NB4 (cell line): ENCODE measurements at regions not wholly inside any gene's neighbourhood (a gene's known extent, or its start where the extent isn't known, plus 50 kb on each side); places are given as distances from the start of the nearest gene placed in this dataset.
"Not testable (repeated sequence)": the region's sequence is repeated elsewhere in the genome, so short reads cannot be mapped to it uniquely, and the experiment has no call there.

Source experiments
- POLR2A ChIP-seq: IDR thresholded peaks from 2 replicates; pipeline ENCODE4 v1.6.1; 2011; ENCODE audit warnings: mild to moderate bottlenecking; ENCODE audit not compliant: insufficient read length; ENCODE audit errors: extremely low read depth
- TF ChIP-seq, protein P1 (sequence below): IDR thresholded peaks from one replicate; pipeline ENCODE4 v1.5.1; 2012; ENCODE audit warnings: low read depth, low read length
- TF ChIP-seq, protein P2 (sequence below): IDR thresholded peaks from 2 replicates; pipeline ENCODE4 v1.6.1; 2011; ENCODE audit warnings: low read depth, low read length

DNA sequence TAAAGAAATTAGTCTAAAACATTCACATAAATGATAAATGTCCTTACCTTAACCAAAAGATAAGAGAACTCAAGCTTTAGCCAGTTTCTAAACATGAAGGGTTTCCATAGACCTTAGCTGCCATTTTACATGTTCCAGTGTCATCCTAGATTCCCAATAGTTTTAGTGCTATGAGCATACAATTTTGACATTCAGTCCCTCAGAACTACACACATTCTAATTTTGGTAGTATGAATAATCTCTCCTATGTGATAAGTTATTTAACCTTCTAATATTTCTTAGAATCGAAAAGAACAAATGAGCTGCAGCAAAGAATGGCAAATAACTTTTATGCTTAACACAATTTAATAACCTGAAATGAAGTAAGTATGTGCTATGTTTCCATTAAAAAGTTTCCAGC is 338.5 kb downstream of the TYW1 start:
- TF ChIP-seq, protein P1, sequence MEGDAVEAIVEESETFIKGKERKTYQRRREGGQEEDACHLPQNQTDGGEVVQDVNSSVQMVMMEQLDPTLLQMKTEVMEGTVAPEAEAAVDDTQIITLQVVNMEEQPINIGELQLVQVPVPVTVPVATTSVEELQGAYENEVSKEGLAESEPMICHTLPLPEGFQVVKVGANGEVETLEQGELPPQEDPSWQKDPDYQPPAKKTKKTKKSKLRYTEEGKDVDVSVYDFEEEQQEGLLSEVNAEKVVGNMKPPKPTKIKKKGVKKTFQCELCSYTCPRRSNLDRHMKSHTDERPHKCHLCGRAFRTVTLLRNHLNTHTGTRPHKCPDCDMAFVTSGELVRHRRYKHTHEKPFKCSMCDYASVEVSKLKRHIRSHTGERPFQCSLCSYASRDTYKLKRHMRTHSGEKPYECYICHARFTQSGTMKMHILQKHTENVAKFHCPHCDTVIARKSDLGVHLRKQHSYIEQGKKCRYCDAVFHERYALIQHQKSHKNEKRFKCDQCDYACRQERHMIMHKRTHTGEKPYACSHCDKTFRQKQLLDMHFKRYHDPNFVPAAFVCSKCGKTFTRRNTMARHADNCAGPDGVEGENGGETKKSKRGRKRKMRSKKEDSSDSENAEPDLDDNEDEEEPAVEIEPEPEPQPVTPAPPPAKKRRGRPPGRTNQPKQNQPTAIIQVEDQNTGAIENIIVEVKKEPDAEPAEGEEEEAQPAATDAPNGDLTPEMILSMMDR = not testable (repeated sequence)
- not testable (repeated sequence) for TF ChIP-seq POLR2A
- TF ChIP-seq, protein P2, sequence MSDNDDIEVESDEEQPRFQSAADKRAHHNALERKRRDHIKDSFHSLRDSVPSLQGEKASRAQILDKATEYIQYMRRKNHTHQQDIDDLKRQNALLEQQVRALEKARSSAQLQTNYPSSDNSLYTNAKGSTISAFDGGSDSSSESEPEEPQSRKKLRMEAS = not testable (repeated sequence)
